Smooth muscle cell (in vitro differentiated cells): ENCODE measurements at regions not wholly inside any gene's neighbourhood (a gene's known extent, or its start where the extent isn't known, plus 50 kb on each side); places are given as distances from the start of the nearest gene placed in this dataset.

Source experiments
- DNase-seq: peaks from one replicate; lab custom pipeline; 2025; ENCODE audit not compliant: unreplicated experiment; lab: John Stamatoyannopoulos, UW
- H2AFZ ChIP-seq: fragments of 200-600 bp; sonication (generic); 2 replicates; pipeline ENCODE4 v1.6.0; 2016; ENCODE audit warnings: antibody characterized with exemption, low read depth, mild to moderate bottlenecking
- H3F3A ChIP-seq: fragments of 200-600 bp; sonication (generic); 2 replicates; pipeline ENCODE4 v1.6.0; 2017; ENCODE audit warnings: antibody characterized with exemption, low read depth
- H3K27ac ChIP-seq: fragments of 200-600 bp; sonication (generic); 2 replicates; pipeline ENCODE4 v1.5.1; 2016; ENCODE audit warnings: low read depth, mild to moderate bottlenecking
- H3K27me3 ChIP-seq: fragments of 200-600 bp; sonication (generic); 2 replicates; pipeline ENCODE4 v1.6.1; 2016; ENCODE audit warnings: low read depth, mild to moderate bottlenecking
- H3K36me3 ChIP-seq: fragments of 200-600 bp; sonication (generic); 2 replicates; pipeline ENCODE4 v1.5.1; 2016; ENCODE audit warnings: low read depth
- H3K4me1 ChIP-seq: fragments of 200-600 bp; sonication (generic); 2 replicates; pipeline ENCODE4 v1.5.1; 2016; ENCODE audit warnings: low read depth
- H3K4me2 ChIP-seq: fragments of 200-600 bp; sonication (generic); 2 replicates; pipeline ENCODE4 v1.6.0; 2016; ENCODE audit warnings: mild to moderate bottlenecking
- H3K4me3 ChIP-seq: fragments of 200-600 bp; sonication (generic); 2 replicates; pipeline ENCODE4 v1.5.1; 2016; ENCODE audit warnings: mild to moderate bottlenecking
- H3K79me2 ChIP-seq: fragments of 200-600 bp; sonication (generic); 2 replicates; pipeline ENCODE4 v1.6.0; 2016; ENCODE audit warnings: low read depth, mild to moderate bottlenecking
- H3K9ac ChIP-seq: fragments of 200-600 bp; sonication (generic); 2 replicates; pipeline ENCODE4 v1.6.0; 2016; ENCODE audit warnings: low read depth
- H3K9me3 ChIP-seq: fragments of 200-600 bp; sonication (generic); replicated peaks from 2 replicates; pipeline ENCODE4 v1.5.1; 2016; ENCODE audit warnings: low read depth
- H4K20me1 ChIP-seq: fragments of 200-600 bp; sonication (generic); 2 replicates; pipeline ENCODE4 v1.6.0; 2016; ENCODE audit warnings: low read depth
- WGBS: methylation state at CpG from one replicate; pipeline ENCODE4 v1.1.7; 2016; ENCODE audit warnings: low lambda C conversion rate; 5-methylcytosine and 5-hydroxymethylcytosine counted together
- TF ChIP-seq, protein P1 (sequence below): fragments of 200-600 bp; sonication (generic); IDR thresholded peaks from 2 replicates; pipeline ENCODE4 v1.5.1; 2017; ENCODE audit warnings: borderline replicate concordance, mild to moderate bottlenecking, antibody characterized with exemption; ENCODE audit not compliant: insufficient read depth, poor library complexity, severe bottlenecking

DNA sequence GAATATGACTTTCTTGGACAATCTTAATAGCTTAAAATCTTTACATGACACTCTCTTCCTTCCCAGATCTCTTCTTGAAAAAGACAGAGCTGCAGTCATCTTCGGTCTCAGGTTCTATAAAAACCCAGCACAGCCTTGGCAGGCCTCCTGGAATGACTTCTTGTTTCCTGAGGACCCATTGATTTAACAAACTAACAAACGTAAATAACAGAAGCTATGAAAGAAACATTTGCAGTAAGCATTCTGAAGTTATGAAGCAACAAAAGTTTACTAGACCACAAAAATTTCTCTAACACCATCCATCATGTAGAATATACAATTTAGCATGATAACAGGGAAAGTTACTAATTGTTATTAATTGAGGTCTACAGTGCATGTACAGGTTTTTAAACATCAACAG, 62.8 kb upstream of the STARD13 start:
- H3K9me3 ChIP-seq = no peaks in the 10 kb centered on the region
- H4K20me1 ChIP-seq = no peaks in the 10 kb centered on the region
- H3K27me3 ChIP-seq = no peaks in the 10 kb centered on the region
- TF ChIP-seq, protein P1, sequence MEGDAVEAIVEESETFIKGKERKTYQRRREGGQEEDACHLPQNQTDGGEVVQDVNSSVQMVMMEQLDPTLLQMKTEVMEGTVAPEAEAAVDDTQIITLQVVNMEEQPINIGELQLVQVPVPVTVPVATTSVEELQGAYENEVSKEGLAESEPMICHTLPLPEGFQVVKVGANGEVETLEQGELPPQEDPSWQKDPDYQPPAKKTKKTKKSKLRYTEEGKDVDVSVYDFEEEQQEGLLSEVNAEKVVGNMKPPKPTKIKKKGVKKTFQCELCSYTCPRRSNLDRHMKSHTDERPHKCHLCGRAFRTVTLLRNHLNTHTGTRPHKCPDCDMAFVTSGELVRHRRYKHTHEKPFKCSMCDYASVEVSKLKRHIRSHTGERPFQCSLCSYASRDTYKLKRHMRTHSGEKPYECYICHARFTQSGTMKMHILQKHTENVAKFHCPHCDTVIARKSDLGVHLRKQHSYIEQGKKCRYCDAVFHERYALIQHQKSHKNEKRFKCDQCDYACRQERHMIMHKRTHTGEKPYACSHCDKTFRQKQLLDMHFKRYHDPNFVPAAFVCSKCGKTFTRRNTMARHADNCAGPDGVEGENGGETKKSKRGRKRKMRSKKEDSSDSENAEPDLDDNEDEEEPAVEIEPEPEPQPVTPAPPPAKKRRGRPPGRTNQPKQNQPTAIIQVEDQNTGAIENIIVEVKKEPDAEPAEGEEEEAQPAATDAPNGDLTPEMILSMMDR = no peak
- H3K36me3 ChIP-seq = no peaks in the 10 kb centered on the region
- peak overlapping the region; percentile 60 for H3K27ac ChIP-seq
- H3K4me3 ChIP-seq = no peak overlapping the region
- no peak for DNase-seq
- peaks cover 18% of the 10 kb centered on the region for H3K79me2 ChIP-seq
- no peak overlapping the region for H2AFZ ChIP-seq
- peaks cover 5% of the 10 kb centered on the region for H3K4me1 ChIP-seq
- peak overlapping the region; percentile 8 for H3K9ac ChIP-seq
- H3F3A ChIP-seq = peaks cover 5% of the 10 kb centered on the region
- peak overlapping the region; percentile 96 for H3K4me2 ChIP-seq
- 18% methylated on average over 2 of the region's 2 CpGs for WGBS

DNA sequence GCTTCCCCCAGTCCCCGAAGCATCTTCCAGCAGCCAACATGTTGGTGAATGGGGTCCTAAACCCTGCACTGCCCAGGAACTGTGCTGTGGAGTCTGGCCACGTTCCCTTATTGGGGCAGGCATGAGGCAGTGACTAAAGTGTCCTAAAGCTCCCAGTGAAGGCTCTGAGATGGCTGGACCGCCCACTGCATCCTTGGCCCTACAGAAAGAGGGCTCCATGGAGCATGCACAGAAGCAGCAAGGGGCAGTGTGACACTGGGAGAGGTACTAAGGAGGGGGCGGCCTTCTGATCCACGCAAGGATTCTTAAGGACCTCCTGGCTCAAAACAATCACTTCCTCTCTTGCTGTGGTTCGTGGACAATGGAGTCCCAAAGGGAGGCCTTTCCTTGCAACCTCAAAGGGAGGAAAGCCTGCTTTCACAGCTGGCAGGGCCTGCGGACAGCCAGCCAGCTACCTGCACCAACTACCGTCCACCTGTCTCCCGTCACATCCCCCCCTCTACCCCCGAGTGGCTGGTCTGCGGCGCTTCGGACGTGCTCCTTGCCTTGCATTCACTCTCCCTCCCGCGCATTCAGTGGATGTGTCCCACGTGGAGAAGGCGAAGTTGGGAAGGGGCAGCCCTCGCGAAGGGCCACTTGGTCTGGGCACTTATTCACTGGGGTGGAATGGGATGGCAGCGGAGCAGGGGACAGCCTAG, 63.9 kb upstream of the STARD13 start:
- peak overlapping the region; percentile 82 for H3K4me3 ChIP-seq
- peaks cover 5% of the 10 kb centered on the region for H3K4me1 ChIP-seq
- no peaks in the 10 kb centered on the region for H4K20me1 ChIP-seq
- TF ChIP-seq, protein P1 = no peak
- H3F3A ChIP-seq = peaks cover 5% of the 10 kb centered on the region
- H2AFZ ChIP-seq = peak overlapping the region; percentile 93
- H3K27ac ChIP-seq = peak overlapping the region; percentile 45
- H3K4me2 ChIP-seq = peak overlapping the region; percentile 96
- H3K36me3 ChIP-seq = no peaks in the 10 kb centered on the region
- no peaks in the 10 kb centered on the region for H3K27me3 ChIP-seq
- peak overlapping the region; percentile 60 for H3K9ac ChIP-seq
- WGBS = 47% methylated on average over 21 of the region's 21 CpGs
- no peaks in the 10 kb centered on the region for H3K9me3 ChIP-seq
- peaks cover 18% of the 10 kb centered on the region for H3K79me2 ChIP-seq
- peak; percentile 18 for DNase-seq

DNA sequence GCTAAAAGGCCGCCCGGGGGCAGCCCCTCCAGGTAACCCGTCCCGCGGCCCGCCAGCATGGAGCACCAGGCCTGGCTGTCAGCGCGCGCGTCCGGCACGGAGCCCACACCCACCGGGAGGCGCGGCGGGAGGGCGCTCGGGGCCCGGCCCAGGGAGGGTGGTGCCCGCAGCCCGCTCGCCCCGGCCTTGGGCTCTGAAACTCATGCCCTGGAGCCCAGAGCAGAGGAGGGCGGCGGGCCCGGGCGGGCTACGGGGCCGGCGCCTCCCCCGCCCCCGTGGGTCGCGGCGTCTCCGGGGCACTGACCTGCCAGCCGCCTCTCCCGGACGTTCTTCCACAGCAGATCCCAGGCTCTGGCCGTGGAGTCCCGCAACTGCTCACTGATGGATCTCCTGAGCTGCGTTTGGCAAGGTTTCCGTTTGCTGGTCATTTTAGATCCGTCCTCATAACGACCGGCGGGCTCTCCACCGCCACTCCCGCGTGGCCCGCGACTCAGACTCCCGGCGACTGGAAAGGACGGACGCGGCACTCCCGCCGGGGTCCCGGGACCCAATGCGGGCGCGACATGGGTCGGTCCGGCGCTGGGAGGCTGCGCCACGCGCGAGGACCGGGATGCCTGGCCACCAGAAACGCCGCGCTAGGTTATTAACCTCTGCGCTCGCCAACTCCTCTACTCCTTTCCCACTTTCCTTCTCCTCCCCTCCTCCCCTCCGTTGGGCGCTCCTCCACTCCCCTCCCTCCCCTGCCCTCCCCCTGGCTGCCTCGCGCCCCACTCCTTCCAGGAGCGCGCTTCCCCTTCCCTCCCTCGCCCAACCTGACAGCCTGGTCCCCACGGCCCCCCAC, 64.7 kb upstream of the STARD13 start:
- H3F3A ChIP-seq = peaks cover 5% of the 10 kb centered on the region
- H3K79me2 ChIP-seq = peaks cover 18% of the 10 kb centered on the region
- peaks cover 5% of the 10 kb centered on the region for H3K4me1 ChIP-seq
- peak overlapping the region; percentile 93 for H2AFZ ChIP-seq
- H3K9ac ChIP-seq = peak overlapping the region; percentile 60
- H3K4me2 ChIP-seq = peak overlapping the region; percentile 96
- no peaks in the 10 kb centered on the region for H4K20me1 ChIP-seq
- peak; percentile 36 for DNase-seq
- no peaks in the 10 kb centered on the region for H3K9me3 ChIP-seq
- 2% methylated on average over 70 of the region's 84 CpGs for WGBS
- no peaks in the 10 kb centered on the region for H3K36me3 ChIP-seq
- TF ChIP-seq, protein P1 = no peak
- H3K4me3 ChIP-seq = peak overlapping the region; percentile 82
- no peaks in the 10 kb centered on the region for H3K27me3 ChIP-seq
- H3K27ac ChIP-seq = peak overlapping the region; percentile 29
